ENCODE measurements at regions not wholly inside any gene's neighbourhood (a gene's known extent, or its start where the extent isn't known, plus 50 kb on each side); places are given as distances from the start of the nearest gene placed in this dataset.

DNA sequence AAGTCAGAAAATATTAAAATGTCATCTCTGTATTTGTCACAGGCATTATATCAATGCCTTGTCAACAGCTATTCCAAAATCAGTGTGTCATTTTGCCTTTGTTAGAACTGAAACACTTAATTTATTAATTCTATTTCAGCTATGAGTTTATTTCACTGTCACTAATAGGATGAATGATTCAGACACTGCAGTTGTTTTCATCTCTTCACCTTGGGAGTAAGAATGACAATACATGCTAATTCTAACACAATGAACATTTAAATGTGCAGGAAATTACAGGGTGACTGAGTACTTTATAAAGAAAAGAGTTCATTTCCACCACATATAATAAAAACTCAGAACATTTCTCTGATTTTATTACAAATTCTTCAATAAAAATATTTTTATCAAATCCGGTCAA lies 109.7 kb downstream of the P2RY1 start (continued):
- TF ChIP-seq FOXJ3 (CRISPR knock-in tag; IDR thresholded peaks at IDR 0.05; ENCODE audit: borderline replicate concordance): no peak

DNA sequence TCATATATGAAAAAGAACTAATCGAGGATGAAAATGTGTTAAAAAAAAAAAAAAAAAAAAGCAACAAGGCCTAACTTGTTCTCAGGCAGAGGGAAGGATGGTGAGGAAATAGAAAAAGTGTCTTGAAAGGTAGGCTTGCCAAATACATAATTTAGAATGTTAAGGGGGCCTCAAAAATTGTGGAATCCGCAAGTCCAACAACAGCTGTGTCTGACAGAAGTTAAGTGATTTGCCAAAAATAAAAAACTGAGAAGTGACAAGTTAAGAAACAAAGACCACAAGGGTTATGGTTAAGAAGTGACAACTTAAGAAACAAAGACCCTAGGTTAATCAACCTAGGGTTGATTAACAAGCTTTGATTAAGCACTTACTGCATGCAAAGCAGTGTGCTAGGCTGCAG lies 110.6 kb downstream of the P2RY1 start:
- H3K4me3 Mint-ChIP-seq: no peak overlapping the region
- no peaks in the 10 kb centered on the region for H3K36me3 Mint-ChIP-seq
- TF ChIP-seq ZNF138 (CRISPR knock-in tag; conservative IDR thresholded peaks at IDR 0.05): no peak
- TF ChIP-seq, protein P1, sequence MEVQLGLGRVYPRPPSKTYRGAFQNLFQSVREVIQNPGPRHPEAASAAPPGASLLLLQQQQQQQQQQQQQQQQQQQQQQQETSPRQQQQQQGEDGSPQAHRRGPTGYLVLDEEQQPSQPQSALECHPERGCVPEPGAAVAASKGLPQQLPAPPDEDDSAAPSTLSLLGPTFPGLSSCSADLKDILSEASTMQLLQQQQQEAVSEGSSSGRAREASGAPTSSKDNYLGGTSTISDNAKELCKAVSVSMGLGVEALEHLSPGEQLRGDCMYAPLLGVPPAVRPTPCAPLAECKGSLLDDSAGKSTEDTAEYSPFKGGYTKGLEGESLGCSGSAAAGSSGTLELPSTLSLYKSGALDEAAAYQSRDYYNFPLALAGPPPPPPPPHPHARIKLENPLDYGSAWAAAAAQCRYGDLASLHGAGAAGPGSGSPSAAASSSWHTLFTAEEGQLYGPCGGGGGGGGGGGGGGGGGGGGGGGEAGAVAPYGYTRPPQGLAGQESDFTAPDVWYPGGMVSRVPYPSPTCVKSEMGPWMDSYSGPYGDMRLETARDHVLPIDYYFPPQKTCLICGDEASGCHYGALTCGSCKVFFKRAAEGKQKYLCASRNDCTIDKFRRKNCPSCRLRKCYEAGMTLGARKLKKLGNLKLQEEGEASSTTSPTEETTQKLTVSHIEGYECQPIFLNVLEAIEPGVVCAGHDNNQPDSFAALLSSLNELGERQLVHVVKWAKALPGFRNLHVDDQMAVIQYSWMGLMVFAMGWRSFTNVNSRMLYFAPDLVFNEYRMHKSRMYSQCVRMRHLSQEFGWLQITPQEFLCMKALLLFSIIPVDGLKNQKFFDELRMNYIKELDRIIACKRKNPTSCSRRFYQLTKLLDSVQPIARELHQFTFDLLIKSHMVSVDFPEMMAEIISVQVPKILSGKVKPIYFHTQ (CRISPR knock-in tag; IDR thresholded peaks at IDR 0.05): no peak
- TF ChIP-seq SMAD3 (CRISPR knock-in tag; IDR thresholded peaks at IDR 0.05; ENCODE audit: borderline replicate concordance): no peak
- no peak for TF ChIP-seq ZNF671 (CRISPR knock-in tag; IDR thresholded peaks at IDR 0.05)
- no peak for TF ChIP-seq NFE2L1 (CRISPR knock-in tag; IDR thresholded peaks at IDR 0.05)
- no peak for TF ChIP-seq JUN (CRISPR knock-in tag; IDR thresholded peaks at IDR 0.05)
- TF ChIP-seq HMGA2 (CRISPR knock-in tag; IDR thresholded peaks at IDR 0.05): no peak
- TF ChIP-seq ZNF121 (CRISPR knock-in tag; IDR thresholded peaks at IDR 0.05): no peak
- TF ChIP-seq ATF1 (CRISPR knock-in tag; IDR thresholded peaks at IDR 0.05): no peak
- TF ChIP-seq NR1H2 (CRISPR knock-in tag; IDR thresholded peaks at IDR 0.05): no peak
- TF ChIP-seq, protein P2, sequence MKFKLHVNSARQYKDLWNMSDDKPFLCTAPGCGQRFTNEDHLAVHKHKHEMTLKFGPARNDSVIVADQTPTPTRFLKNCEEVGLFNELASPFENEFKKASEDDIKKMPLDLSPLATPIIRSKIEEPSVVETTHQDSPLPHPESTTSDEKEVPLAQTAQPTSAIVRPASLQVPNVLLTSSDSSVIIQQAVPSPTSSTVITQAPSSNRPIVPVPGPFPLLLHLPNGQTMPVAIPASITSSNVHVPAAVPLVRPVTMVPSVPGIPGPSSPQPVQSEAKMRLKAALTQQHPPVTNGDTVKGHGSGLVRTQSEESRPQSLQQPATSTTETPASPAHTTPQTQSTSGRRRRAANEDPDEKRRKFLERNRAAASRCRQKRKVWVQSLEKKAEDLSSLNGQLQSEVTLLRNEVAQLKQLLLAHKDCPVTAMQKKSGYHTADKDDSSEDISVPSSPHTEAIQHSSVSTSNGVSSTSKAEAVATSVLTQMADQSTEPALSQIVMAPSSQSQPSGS (CRISPR knock-in tag; IDR thresholded peaks at IDR 0.05; ENCODE audit: borderline replicate concordance, low read depth): no peak
- TF ChIP-seq ZNF219 (CRISPR knock-in tag; IDR thresholded peaks at IDR 0.05; ENCODE audit: borderline replicate concordance): no peak
- TF ChIP-seq, protein P3, sequence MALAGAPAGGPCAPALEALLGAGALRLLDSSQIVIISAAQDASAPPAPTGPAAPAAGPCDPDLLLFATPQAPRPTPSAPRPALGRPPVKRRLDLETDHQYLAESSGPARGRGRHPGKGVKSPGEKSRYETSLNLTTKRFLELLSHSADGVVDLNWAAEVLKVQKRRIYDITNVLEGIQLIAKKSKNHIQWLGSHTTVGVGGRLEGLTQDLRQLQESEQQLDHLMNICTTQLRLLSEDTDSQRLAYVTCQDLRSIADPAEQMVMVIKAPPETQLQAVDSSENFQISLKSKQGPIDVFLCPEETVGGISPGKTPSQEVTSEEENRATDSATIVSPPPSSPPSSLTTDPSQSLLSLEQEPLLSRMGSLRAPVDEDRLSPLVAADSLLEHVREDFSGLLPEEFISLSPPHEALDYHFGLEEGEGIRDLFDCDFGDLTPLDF (CRISPR knock-in tag; IDR thresholded peaks at IDR 0.05): no peak
- 0 out of 2 replicates have a peak overlapping the region, but pooled peaks have one; percentile 31 for H3K27ac Mint-ChIP-seq
- no peak for DNase-seq (ENCODE audit: low spot score)
- ChIA-PET CTCF (no interaction called here), POLR2A (no interaction called here)
- ATAC-seq: no peak
- H3K4me1 Mint-ChIP-seq: peaks cover 34% of the 10 kb centered on the region
- H3K9me3 Mint-ChIP-seq: no peaks in the 10 kb centered on the region
- no peaks in the 10 kb centered on the region for H3K27me3 Mint-ChIP-seq (ENCODE audit: low read depth)

DNA sequence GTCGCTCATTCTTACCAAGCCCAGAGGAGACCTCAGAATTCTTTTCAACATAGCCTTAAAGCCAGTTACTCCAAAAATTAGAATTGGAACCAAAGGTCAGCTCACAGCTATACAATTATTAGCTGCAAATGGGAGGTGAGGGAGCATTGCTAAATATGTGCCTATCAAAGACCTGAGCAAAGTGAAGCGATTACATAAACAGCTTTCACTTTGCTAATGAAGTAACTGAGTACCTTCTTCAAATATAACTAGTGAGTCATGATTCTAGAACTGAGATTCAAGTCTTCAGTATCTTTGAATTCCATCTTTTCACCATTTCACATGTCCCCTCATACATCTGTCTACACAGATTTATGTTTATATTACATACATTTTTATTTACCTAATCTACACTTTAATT lies 122.6 kb downstream of the P2RY1 start:
- ATAC-seq: no peak
- no peak overlapping the region for H3K4me3 Mint-ChIP-seq
- ChIA-PET POLR2A (no interaction called here), CTCF (no interaction called here)
- 0 out of 2 replicates have a peak, but pooled peaks cover 3% of the 10 kb centered on the region for H3K4me1 Mint-ChIP-seq
- no peak for DNase-seq (ENCODE audit: low spot score)
- no peak for TF ChIP-seq NFE2L1 (CRISPR knock-in tag; IDR thresholded peaks at IDR 0.05)
- H3K27ac Mint-ChIP-seq: no peak overlapping the region
- H3K9me3 Mint-ChIP-seq: no peaks in the 10 kb centered on the region
- H3K36me3 Mint-ChIP-seq: peaks cover 2% of the 10 kb centered on the region; the same call in 1 of the 2 replicates
- H3K27me3 Mint-ChIP-seq (ENCODE audit: low read depth): no peaks in the 10 kb centered on the region

DNA sequence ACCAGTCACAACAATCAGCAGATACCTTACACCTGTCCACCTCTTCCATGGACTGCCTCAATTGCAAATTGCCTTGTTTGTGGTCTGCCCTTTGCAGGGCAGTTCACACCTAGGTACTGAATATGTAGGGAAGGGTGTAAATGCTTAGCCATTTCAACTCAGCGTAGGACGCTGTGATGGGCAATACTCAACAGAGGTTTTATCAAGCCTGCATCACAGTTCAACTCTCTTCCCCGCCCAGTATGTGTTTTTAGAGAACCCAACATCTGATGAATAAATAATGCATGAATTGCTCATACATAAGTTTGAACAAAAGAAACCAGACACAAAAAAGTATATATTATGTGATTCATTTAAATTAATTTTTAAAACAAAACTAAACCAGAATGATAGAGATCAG lies 124.4 kb downstream of the P2RY1 start:
- DNase-seq (ENCODE audit: low spot score) (no peak), ATAC-seq (no peak)
- Mint-ChIP-seq H3K27me3 (ENCODE audit: low read depth) (no peaks in the 10 kb centered on the region), H3K9me3 (peaks cover 10% of the 10 kb centered on the region), H3K4me3 (no peak overlapping the region), H3K36me3 (peaks cover 13% of the 10 kb centered on the region), H3K4me1 (0 out of 2 replicates have a peak, but pooled peaks cover 3% of the 10 kb centered on the region), H3K27ac (no peak overlapping the region)
- CTCF ChIA-PET: no interaction called here
- TF ChIP-seq, protein P2 (CRISPR knock-in tag; IDR thresholded peaks at IDR 0.05; ENCODE audit: borderline replicate concordance, low read depth): no peak
- no peak for TF ChIP-seq TP53 (CRISPR knock-in tag; IDR thresholded peaks at IDR 0.05)
- TF ChIP-seq TCF7 (CRISPR knock-in tag; IDR thresholded peaks at IDR 0.05; ENCODE audit: low read depth): no peak
- TF ChIP-seq, protein P4, sequence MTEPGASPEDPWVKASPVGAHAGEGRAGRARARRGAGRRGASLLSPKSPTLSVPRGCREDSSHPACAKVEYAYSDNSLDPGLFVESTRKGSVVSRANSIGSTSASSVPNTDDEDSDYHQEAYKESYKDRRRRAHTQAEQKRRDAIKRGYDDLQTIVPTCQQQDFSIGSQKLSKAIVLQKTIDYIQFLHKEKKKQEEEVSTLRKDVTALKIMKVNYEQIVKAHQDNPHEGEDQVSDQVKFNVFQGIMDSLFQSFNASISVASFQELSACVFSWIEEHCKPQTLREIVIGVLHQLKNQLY (CRISPR knock-in tag; IDR thresholded peaks at IDR 0.05): no peak
- TF ChIP-seq, protein P5, sequence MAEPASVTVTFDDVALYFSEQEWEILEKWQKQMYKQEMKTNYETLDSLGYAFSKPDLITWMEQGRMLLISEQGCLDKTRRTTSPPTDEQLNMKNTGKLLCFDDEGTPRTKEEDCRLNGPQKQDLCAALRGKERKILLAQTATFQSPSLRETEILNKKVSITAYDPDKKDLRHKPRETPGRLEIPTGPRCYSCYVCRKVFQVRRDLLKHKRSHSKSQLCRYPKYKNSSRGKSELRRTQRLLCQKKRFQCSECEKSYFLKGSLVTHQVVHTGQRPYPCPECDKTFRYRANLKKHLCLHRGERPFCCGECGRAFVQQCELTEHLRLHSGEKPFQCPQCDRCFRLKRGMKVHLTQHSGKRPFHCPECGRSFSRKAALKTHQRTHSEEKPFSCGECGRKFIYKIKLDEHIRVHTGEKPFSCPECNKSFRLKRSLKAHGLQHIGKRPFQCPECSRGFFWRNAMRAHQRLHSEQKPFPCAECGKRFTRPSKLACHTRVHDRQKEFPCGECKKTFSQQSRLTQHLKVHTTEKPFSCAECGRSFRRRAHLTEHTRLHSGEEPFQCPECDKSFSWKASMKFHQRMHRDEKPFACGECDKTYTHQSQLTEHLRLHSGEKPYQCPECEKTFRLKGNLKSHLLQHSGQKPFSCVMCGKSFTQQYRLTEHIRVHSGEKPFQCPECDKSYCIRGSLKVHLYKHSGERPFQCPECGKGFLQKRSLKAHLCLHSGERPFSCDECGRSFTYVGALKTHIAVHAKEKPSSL (CRISPR knock-in tag; conservative IDR thresholded peaks at IDR 0.05): no peak
- POLR2A ChIA-PET: no interaction called here

All from WTC11 (cell line).